Right lobe of liver (tissue), 6 donors: ENCODE measurements at regions not wholly inside any gene's neighbourhood (a gene's known extent, or its start where the extent isn't known, plus 50 kb on each side); places are given as distances from the start of the nearest gene placed in this dataset.

Experiments used
- ATAC-seq, 4 donors: fragments of 200-7000 bp; cut with Tn5 transposase; one replicate each; pipeline ENCODE4 v1.9.1; 2020; ENCODE audit warnings: mild to moderate bottlenecking in 4 of 4, moderate library complexity in 4 of 4
- DNase-seq, 3 donors: peaks; one replicate each; pipeline ENCODE4 v3.0.0-alpha.2; 2020
- H3K27ac ChIP-seq, 3 donors: fragments of 200-600 bp; one replicate each; pipeline ENCODE4 v1.8.0; 2022
- H3K27me3 ChIP-seq, 2 donors: fragments of 200-600 bp; one replicate each; pipeline ENCODE4 v1.8.0; 2022
- H3K36me3 ChIP-seq, 4 donors: fragments of 200-600 bp; sonication (generic) in 1 of 4; one replicate each; pipeline versions ENCODE4 v1.5.1 to v1.8.0; 2017 to 2022; ENCODE audit warnings: control low read depth in 1 of 4
- H3K4me1 ChIP-seq, 4 donors: fragments of 200-600 bp; sonication (generic) in 1 of 4; one replicate each; pipeline versions ENCODE4 v1.5.1 to v1.8.0; 2017 to 2022; ENCODE audit warnings: control low read depth in 1 of 4
- H3K4me3 ChIP-seq, 3 donors: fragments of 200-600 bp; one replicate each; pipeline ENCODE4 v1.8.0; 2022
- H3K9me3 ChIP-seq, 4 donors: fragments of 200-600 bp; sonication (generic) in 1 of 4; one replicate each; pipeline versions ENCODE4 v1.5.1 to v1.8.0; 2017 to 2022; ENCODE audit warnings: control low read depth in 1 of 4
- POLR2A ChIP-seq: fragments of 450-650 bp; IDR thresholded peaks from one replicate; pipeline ENCODE4 v1.6.1; 2017; ENCODE audit warnings: antibody characterized with exemption, mild to moderate bottlenecking
- WGBS: methylation state at CpG from one replicate; pipeline ENCODE4 v1.1.6; 2018; ENCODE audit warnings: low coverage, low lambda C conversion rate; ENCODE audit not compliant: insufficient coverage; ENCODE audit errors: missing lambda C conversion rate; 5-methylcytosine and 5-hydroxymethylcytosine counted together
- intact Hi-C, 2 donors: fragments of 100-400 bp; cut with DNase I; formaldehyde crosslinking; loops; one replicate each; pipeline versions ENCODE4 v1.11.2 to v1.14.1; 2022
- TF ChIP-seq, protein P1 (sequence below), 4 donors: fragments of 200-600 bp in 3 of 4; fragments of 450-650 bp in 1 of 4; IDR thresholded peaks; one replicate each; pipeline versions ENCODE4 v1.5.1 to v1.8.0; 2016 to 2022; ENCODE audit warnings: antibody characterized with exemption in 4 of 4, mild to moderate bottlenecking in 2 of 4
- donor health status: DM: no; HTN: yes; CAD: no.
- donor health status: DM: no; HTN: no; CAD: no.
- donor health status: DM: no; HTN: no; CAD: no.
- donor health status: DM: no; HTN: yes; CAD: no.
- donor health status: DM: no; HTN: yes; CAD: no.

DNA sequence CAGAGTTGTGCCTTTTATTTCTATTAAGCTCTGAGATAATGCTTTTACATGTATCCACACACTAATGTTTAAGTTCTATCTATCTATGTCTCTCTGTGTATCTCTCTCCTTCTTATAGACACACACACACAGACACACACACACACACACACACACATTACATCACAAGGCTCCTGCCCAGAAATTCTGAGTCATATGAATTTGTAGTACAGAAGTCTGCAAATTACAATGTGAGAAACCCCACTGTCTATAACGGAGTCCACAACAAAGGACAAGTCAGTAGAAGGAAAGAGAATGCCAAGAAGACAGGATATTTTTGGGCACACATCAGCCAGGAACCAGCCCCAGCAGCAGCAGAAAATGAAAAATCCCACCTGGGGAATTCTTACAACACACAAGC lies 142.4 kb downstream of the EN1 start:
- no peaks in the 10 kb centered on the region for H3K9me3 ChIP-seq
- no peaks in the 10 kb centered on the region for H3K36me3 ChIP-seq
- TF ChIP-seq, protein P1, sequence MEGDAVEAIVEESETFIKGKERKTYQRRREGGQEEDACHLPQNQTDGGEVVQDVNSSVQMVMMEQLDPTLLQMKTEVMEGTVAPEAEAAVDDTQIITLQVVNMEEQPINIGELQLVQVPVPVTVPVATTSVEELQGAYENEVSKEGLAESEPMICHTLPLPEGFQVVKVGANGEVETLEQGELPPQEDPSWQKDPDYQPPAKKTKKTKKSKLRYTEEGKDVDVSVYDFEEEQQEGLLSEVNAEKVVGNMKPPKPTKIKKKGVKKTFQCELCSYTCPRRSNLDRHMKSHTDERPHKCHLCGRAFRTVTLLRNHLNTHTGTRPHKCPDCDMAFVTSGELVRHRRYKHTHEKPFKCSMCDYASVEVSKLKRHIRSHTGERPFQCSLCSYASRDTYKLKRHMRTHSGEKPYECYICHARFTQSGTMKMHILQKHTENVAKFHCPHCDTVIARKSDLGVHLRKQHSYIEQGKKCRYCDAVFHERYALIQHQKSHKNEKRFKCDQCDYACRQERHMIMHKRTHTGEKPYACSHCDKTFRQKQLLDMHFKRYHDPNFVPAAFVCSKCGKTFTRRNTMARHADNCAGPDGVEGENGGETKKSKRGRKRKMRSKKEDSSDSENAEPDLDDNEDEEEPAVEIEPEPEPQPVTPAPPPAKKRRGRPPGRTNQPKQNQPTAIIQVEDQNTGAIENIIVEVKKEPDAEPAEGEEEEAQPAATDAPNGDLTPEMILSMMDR (IDR thresholded peaks at IDR 0.05) = no peak
- TF ChIP-seq POLR2A = no peak
- 50% methylated on average over 1 of the region's 1 CpG for WGBS
- no peak for ATAC-seq
- no peak for DNase-seq
- H3K27ac ChIP-seq = no peak overlapping the region
- no peaks in the 10 kb centered on the region for H3K27me3 ChIP-seq
- H3K4me1 ChIP-seq = no peaks in the 10 kb centered on the region
- H3K4me3 ChIP-seq = no peak overlapping the region
- intact Hi-C loops = no loop called here

DNA sequence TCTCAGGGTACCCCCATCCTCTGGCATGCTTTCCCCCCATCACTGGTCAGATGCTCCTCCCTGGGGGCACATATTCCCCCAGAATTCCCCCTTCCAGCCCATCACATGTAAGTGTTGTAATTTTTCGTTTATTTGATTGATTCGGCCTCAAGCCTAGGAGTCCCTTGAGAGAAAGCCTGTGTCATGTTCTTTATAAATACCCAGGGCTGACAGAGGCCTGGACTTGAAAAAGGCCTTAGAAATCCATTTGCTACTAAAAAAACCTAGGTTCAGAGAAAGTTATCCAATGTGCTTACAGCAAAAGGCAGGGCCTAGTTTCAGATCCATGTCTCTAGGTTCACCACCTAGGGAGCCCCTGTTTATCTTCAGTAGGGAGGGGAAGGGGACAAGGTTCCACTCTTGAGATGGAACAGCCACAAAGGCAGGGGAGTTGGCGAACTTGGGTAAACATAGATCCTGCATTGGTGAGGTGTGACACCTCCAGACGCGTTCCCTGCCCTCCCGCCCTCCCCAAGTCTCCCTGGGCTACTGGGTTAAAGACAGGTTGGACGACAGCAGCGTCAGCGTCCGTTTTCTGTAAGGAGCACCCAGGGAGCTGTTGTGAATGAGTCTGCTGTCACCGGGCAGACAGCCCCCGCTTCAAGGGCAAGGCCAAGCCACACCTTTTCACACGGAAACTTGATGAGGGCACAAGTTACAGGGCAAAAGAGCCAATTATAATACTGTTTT lies 147.8 kb downstream of the EN1 start:
- Histone ChIP-seq H3K27me3 (no peaks in the 10 kb centered on the region), H3K4me3 (no peak overlapping the region), H3K27ac (no peak overlapping the region), H3K9me3 (no peaks in the 10 kb centered on the region), H3K4me1 (no peaks in the 10 kb centered on the region), H3K36me3 (no peaks in the 10 kb centered on the region)
- TF ChIP-seq, protein P1 (IDR thresholded peaks at IDR 0.05) = no peak
- no peak for TF ChIP-seq POLR2A
- 27% methylated on average over 13 of the region's 13 CpGs for WGBS
- DNase-seq (no peak), ATAC-seq (no peak)
- intact Hi-C loops = no loop called here

DNA sequence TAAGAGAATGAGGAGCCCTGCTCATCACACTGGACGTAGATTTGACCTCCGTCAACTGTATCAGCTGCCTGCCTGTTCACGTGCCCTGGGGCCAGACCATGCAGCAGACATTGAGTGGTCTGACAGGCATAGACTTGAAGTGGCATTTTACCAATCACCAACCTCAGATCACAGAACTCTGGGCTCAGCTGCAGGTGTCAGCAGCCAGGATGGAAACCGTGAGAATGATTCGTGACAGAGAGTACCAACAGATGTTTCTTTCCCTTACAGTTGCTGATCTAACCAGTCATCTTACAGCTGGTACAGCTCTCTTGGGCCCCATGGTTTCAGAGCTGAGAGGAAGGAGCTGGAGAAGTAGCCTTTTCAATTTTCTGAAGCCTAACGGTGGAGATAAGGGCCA lies 148.9 kb downstream of the EN1 start:
- ATAC-seq = no peak
- Histone ChIP-seq H3K4me3 (no peak overlapping the region), H3K4me1 (no peaks in the 10 kb centered on the region), H3K36me3 (no peaks in the 10 kb centered on the region), H3K27ac (no peak overlapping the region), H3K9me3 (no peaks in the 10 kb centered on the region), H3K27me3 (no peaks in the 10 kb centered on the region)
- TF ChIP-seq, protein P1 (IDR thresholded peaks at IDR 0.05) = no peak
- TF ChIP-seq POLR2A = no peak
- intact Hi-C loops = no loop called here
- no peak for DNase-seq
- WGBS = 57% methylated on average over 4 of the region's 6 CpGs

DNA sequence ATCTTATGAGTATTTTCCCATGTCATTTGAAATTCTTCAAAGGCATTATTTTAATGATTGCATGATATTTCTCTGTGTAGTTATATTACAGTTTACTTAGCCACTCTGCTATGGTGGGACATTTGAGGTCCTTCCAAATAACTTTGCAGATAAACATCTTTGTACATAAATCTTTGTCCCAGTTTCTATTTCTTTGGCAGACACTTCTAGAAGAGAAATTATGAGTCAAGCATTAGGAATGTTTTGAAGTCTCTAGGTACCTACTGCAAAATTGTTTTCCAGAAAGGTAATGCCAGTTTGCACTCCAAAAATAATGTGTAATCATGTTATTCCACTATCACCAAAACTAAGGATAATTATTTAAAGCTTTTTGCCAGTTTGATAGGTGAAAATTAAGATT lies 149.7 kb downstream of the EN1 start:
- TF ChIP-seq POLR2A = no peak
- TF ChIP-seq, protein P1 (IDR thresholded peaks at IDR 0.05) = no peak
- intact Hi-C loops = no loop called here
- Histone ChIP-seq H3K4me1 (no peaks in the 10 kb centered on the region), H3K4me3 (no peak overlapping the region), H3K36me3 (no peaks in the 10 kb centered on the region), H3K9me3 (no peaks in the 10 kb centered on the region), H3K27ac (no peak overlapping the region), H3K27me3 (no peaks in the 10 kb centered on the region)
- ATAC-seq (no peak), DNase-seq (no peak)
